ENCODE measurements at regions not wholly inside any gene's neighbourhood (a gene's known extent, or its start where the extent isn't known, plus 50 kb on each side); places are given as distances from the start of the nearest gene placed in this dataset.

- TF ChIP-seq ZNF544 (tag by site-specific recombination; IDR thresholded peaks at IDR 0.05) (no peak), ZEB2 (tag by site-specific recombination; IDR thresholded peaks at IDR 0.05) (no peak), ZNF362 (tag by site-specific recombination; IDR thresholded peaks at IDR 0.05) (no peak), BCL11A (tag by site-specific recombination; IDR thresholded peaks at IDR 0.05; ENCODE audit: low read depth) (no peak), ZNF24 (tag by site-specific recombination; IDR thresholded peaks at IDR 0.05) (no peak)
Observed at GRCh38 chr1:71233645-71234044, 152.8 kb upstream of the ZRANB2 start (continued).

GRCh38 chr1:71232786-71233185 lies 152.0 kb upstream of the ZRANB2 start:
- H3K9me3 ChIP-seq (ENCODE audit: control insufficient read depth, insufficient read depth, low read depth, low read length), result no peaks in the 10 kb centered on the region
- POLR2A ChIA-PET, result no interaction called here
- no peak overlapping the region for H3K27ac ChIP-seq (ENCODE audit: extremely low read depth, low read depth, low read length)
- no peak overlapping the region for H3K4me3 ChIP-seq (ENCODE audit: low read depth, low read length)
- no peaks in the 10 kb centered on the region for H3K4me1 ChIP-seq (ENCODE audit: control insufficient read depth, insufficient read depth, low read length)
- CTCF ChIA-PET, result interaction anchor here (1.2 kb wide), 1 partner anchor 36 kb away, joined by 6 read pairs; no protein-coding TSS in a partner anchor
- no peak for TF ChIP-seq KLF17 (tag by site-specific recombination; IDR thresholded peaks at IDR 0.05)
- no peak for TF ChIP-seq ZNF132 (tag by site-specific recombination; IDR thresholded peaks at IDR 0.05; ENCODE audit: borderline replicate concordance)
- no peak for TF ChIP-seq ZNF433 (tag by site-specific recombination; IDR thresholded peaks at IDR 0.05; ENCODE audit: low read depth)
- TF ChIP-seq AEBP2 (tag by site-specific recombination; IDR thresholded peaks at IDR 0.05; ENCODE audit: borderline replicate concordance), result no peak
- no peak for TF ChIP-seq ZFP41 (tag by site-specific recombination; IDR thresholded peaks at IDR 0.05; ENCODE audit: borderline replicate concordance)
- no peak for TF ChIP-seq ZNF366 (tag by site-specific recombination; conservative IDR thresholded peaks at IDR 0.05)
- TF ChIP-seq ZFHX2 (tag by site-specific recombination; conservative IDR thresholded peaks at IDR 0.05), result no peak
- TF ChIP-seq ZNF138 (tag by site-specific recombination; IDR thresholded peaks at IDR 0.05; ENCODE audit: borderline replicate concordance), result no peak
- no peak for TF ChIP-seq PRDM6 (tag by site-specific recombination; IDR thresholded peaks at IDR 0.05)
- no peak for TF ChIP-seq ZNF2 (tag by site-specific recombination; IDR thresholded peaks at IDR 0.05)
- TF ChIP-seq ZBTB7A (tag by site-specific recombination; IDR thresholded peaks at IDR 0.05; ENCODE audit: low read depth), result no peak
- TF ChIP-seq ZNF488 (tag by site-specific recombination; IDR thresholded peaks at IDR 0.05), result no peak
- TF ChIP-seq KLF1 (tag by site-specific recombination; IDR thresholded peaks at IDR 0.05), result no peak
- TF ChIP-seq ZNF146 (tag by site-specific recombination; IDR thresholded peaks at IDR 0.05), result no peak
- no peak for TF ChIP-seq ZNF16 (tag by site-specific recombination; IDR thresholded peaks at IDR 0.05; ENCODE audit: low read depth)
- TF ChIP-seq ZNF510 (tag by site-specific recombination; IDR thresholded peaks at IDR 0.05; ENCODE audit: insufficient replicate concordance), result no peak
- no peak for TF ChIP-seq PRDM1 (tag by site-specific recombination; IDR thresholded peaks at IDR 0.05)
- no peak for TF ChIP-seq ZNF362 (tag by site-specific recombination; IDR thresholded peaks at IDR 0.05)
- no peaks in the 10 kb centered on the region for H3K36me3 ChIP-seq (ENCODE audit: control insufficient read depth in 2 of 2, insufficient read depth in 1 of 2, low read length in 2 of 2)
